Neural cell (in vitro differentiated cells): ENCODE measurements at regions not wholly inside any gene's neighbourhood (a gene's known extent, or its start where the extent isn't known, plus 50 kb on each side); places are given as distances from the start of the nearest gene placed in this dataset.

Experiments used
- H2AFZ ChIP-seq: fragments of 200-600, 300-800 bp; sonication (generic), shearing (Covaris generic); 2 replicates; pipeline ENCODE4 v1.6.0; 2014; ENCODE audit warnings: low read depth, mild to moderate bottlenecking, antibody characterized with exemption, low read length, moderate library complexity
- H3F3A ChIP-seq: fragments of 200-600 bp; shearing (Covaris generic); 2 replicates; pipeline ENCODE4 v1.6.1; 2016; ENCODE audit warnings: mild to moderate bottlenecking, moderate library complexity, mixed read lengths, antibody characterized with exemption, low read length; ENCODE audit not compliant: insufficient read depth, poor library complexity, severe bottlenecking
- H3K27ac ChIP-seq: fragments of 200-600, 300-800 bp; sonication (generic), shearing (Covaris generic); 2 replicates; pipeline ENCODE4 v1.5.1; 2014; ENCODE audit warnings: mild to moderate bottlenecking, low read length, moderate library complexity
- H3K27me3 ChIP-seq: fragments of 300-800, 200-600 bp; sonication (generic), shearing (Covaris generic); 2 replicates; pipeline ENCODE4 v1.6.0; 2014; ENCODE audit warnings: mild to moderate bottlenecking, low read depth, low read length, moderate library complexity; ENCODE audit not compliant: insufficient read depth
- H3K36me3 ChIP-seq: fragments of 300-800, 200-600 bp; sonication (generic), shearing (Covaris generic); 2 replicates; pipeline ENCODE4 v1.5.1; 2014; ENCODE audit warnings: mild to moderate bottlenecking, antibody characterized with exemption, low read length, moderate library complexity; ENCODE audit not compliant: insufficient read depth
- H3K4me2 ChIP-seq: fragments of 300-800, 200-600 bp; sonication (generic), shearing (Covaris generic); 2 replicates; pipeline ENCODE4 v1.6.0; 2014; ENCODE audit warnings: mild to moderate bottlenecking, low read length
- H3K4me3 ChIP-seq: fragments of 300-800, 200-600 bp; sonication (generic), shearing (Covaris generic); 2 replicates; pipeline ENCODE4 v1.5.1; 2014; ENCODE audit warnings: mild to moderate bottlenecking, low read length, moderate library complexity
- H3K79me2 ChIP-seq: fragments of 200-600 bp; shearing (Covaris generic); replicated peaks from 2 replicates; pipeline ENCODE4 v1.6.0; 2014; ENCODE audit warnings: mild to moderate bottlenecking, low read length, moderate library complexity; ENCODE audit not compliant: insufficient read depth
- H3K9ac ChIP-seq: fragments of 300-800, 200-600 bp; sonication (generic), shearing (Covaris generic); 2 replicates; pipeline ENCODE4 v1.6.1; 2016; ENCODE audit warnings: mild to moderate bottlenecking, low read length, mixed read lengths
- H3K9me2 ChIP-seq: fragments of 200-600 bp; shearing (Covaris generic); 2 replicates; pipeline ENCODE4 v1.6.1; 2016; ENCODE audit warnings: mild to moderate bottlenecking, low read length, mixed read lengths; ENCODE audit not compliant: insufficient read depth
- H3K9me3 ChIP-seq: fragments of 200-600, 300-800 bp; sonication (generic), shearing (Covaris generic); 2 replicates; pipeline ENCODE4 v1.6.1; 2016; ENCODE audit warnings: mild to moderate bottlenecking, mixed run types, low read length, moderate library complexity, mixed read lengths
- H4K20me1 ChIP-seq: fragments of 200-600 bp; shearing (Covaris generic); 2 replicates; pipeline ENCODE4 v1.6.1; 2016; ENCODE audit warnings: mild to moderate bottlenecking, mixed run types; ENCODE audit not compliant: insufficient read depth
- EP300 ChIP-seq: fragments of 450-650 bp; conservative IDR thresholded peaks from 2 replicates; pipeline ENCODE4 v1.6.1; 2014; ENCODE audit warnings: antibody characterized with exemption, mild to moderate bottlenecking, moderate library complexity; ENCODE audit not compliant: poor library complexity, severe bottlenecking
- EZH2 ChIP-seq: fragments of 200-600, 300-800 bp; shearing (Covaris generic), sonication (generic); IDR thresholded peaks from 2 replicates; pipeline ENCODE4 v1.6.1; 2014; ENCODE audit warnings: antibody characterized with exemption, low read length, borderline replicate concordance, mild to moderate bottlenecking; ENCODE audit not compliant: insufficient read depth, poor library complexity, severe bottlenecking
- MXI1 ChIP-seq: fragments of 450-650 bp; conservative IDR thresholded peaks from 2 replicates; pipeline ENCODE4 v1.6.1; 2014; ENCODE audit warnings: antibody characterized with exemption, mild to moderate bottlenecking; ENCODE audit not compliant: poor library complexity, severe bottlenecking
- POLR2AphosphoS5 ChIP-seq: IDR thresholded peaks from 2 replicates; pipeline ENCODE4 v1.6.1; 2012
- RAD21 ChIP-seq: fragments of 450-650 bp; conservative IDR thresholded peaks from 2 replicates; pipeline ENCODE4 v1.6.1; 2014; ENCODE audit warnings: antibody characterized with exemption, mild to moderate bottlenecking, moderate library complexity
- SMC3 ChIP-seq: fragments of 450-650 bp; conservative IDR thresholded peaks from 2 replicates; pipeline ENCODE4 v1.6.1; 2014; ENCODE audit warnings: antibody characterized with exemption, mild to moderate bottlenecking, moderate library complexity; ENCODE audit not compliant: poor library complexity
- TAF1 ChIP-seq: IDR thresholded peaks from 2 replicates; pipeline ENCODE4 v1.6.1; 2012; ENCODE audit warnings: low read depth
- TF ChIP-seq, protein P1 (sequence below): fragments of 450-650 bp; IDR thresholded peaks from 2 replicates; pipeline ENCODE4 v1.5.1; 2014; ENCODE audit warnings: antibody characterized with exemption, mild to moderate bottlenecking, moderate library complexity; ENCODE audit not compliant: poor library complexity, severe bottlenecking
- TF ChIP-seq, protein P2 (sequence below): IDR thresholded peaks from 2 replicates; pipeline ENCODE4 v1.6.1; 2012; ENCODE audit warnings: borderline replicate concordance

DNA sequence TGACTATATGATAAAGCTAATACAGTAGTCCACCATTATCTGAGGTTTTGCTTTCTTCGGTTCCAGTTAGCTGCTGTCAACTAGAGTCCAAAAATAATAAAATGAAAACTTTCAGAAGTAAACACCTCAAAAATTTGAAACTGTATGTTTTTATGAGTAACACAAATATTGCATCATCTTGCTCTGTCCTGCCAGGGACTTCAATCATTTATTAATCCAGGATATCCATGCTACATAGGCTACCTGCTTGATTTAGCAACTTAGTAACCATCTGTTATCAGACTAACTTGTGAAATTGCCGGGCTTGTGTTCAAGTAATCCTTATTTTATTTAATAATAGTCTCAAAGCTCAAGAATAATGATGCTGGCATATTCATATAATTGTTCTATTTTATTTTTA, 1537.8 kb upstream of the PABPC4L start:
- Histone ChIP-seq H3K4me2 (no peak overlapping the region), H3K27ac (no peak overlapping the region), H3K36me3 (no peaks in the 10 kb centered on the region), H3K79me2 (no peaks in the 10 kb centered on the region), H3K4me3 (no peak overlapping the region), H3F3A (no peaks in the 10 kb centered on the region), H3K27me3 (no peaks in the 10 kb centered on the region), H4K20me1 (no peaks in the 10 kb centered on the region), H3K9ac (no peak overlapping the region), H3K9me2 (no peaks in the 10 kb centered on the region), H2AFZ (no peak overlapping the region), H3K9me3 (no peaks in the 10 kb centered on the region)
- TF ChIP-seq SMC3 (no peak), MXI1 (no peak), EZH2 (no peak), EP300 (no peak), POLR2AphosphoS5 (no peak), RAD21 (no peak), TAF1 (no peak)
- TF ChIP-seq, protein P1, sequence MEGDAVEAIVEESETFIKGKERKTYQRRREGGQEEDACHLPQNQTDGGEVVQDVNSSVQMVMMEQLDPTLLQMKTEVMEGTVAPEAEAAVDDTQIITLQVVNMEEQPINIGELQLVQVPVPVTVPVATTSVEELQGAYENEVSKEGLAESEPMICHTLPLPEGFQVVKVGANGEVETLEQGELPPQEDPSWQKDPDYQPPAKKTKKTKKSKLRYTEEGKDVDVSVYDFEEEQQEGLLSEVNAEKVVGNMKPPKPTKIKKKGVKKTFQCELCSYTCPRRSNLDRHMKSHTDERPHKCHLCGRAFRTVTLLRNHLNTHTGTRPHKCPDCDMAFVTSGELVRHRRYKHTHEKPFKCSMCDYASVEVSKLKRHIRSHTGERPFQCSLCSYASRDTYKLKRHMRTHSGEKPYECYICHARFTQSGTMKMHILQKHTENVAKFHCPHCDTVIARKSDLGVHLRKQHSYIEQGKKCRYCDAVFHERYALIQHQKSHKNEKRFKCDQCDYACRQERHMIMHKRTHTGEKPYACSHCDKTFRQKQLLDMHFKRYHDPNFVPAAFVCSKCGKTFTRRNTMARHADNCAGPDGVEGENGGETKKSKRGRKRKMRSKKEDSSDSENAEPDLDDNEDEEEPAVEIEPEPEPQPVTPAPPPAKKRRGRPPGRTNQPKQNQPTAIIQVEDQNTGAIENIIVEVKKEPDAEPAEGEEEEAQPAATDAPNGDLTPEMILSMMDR = no peak
- TF ChIP-seq, protein P2, sequence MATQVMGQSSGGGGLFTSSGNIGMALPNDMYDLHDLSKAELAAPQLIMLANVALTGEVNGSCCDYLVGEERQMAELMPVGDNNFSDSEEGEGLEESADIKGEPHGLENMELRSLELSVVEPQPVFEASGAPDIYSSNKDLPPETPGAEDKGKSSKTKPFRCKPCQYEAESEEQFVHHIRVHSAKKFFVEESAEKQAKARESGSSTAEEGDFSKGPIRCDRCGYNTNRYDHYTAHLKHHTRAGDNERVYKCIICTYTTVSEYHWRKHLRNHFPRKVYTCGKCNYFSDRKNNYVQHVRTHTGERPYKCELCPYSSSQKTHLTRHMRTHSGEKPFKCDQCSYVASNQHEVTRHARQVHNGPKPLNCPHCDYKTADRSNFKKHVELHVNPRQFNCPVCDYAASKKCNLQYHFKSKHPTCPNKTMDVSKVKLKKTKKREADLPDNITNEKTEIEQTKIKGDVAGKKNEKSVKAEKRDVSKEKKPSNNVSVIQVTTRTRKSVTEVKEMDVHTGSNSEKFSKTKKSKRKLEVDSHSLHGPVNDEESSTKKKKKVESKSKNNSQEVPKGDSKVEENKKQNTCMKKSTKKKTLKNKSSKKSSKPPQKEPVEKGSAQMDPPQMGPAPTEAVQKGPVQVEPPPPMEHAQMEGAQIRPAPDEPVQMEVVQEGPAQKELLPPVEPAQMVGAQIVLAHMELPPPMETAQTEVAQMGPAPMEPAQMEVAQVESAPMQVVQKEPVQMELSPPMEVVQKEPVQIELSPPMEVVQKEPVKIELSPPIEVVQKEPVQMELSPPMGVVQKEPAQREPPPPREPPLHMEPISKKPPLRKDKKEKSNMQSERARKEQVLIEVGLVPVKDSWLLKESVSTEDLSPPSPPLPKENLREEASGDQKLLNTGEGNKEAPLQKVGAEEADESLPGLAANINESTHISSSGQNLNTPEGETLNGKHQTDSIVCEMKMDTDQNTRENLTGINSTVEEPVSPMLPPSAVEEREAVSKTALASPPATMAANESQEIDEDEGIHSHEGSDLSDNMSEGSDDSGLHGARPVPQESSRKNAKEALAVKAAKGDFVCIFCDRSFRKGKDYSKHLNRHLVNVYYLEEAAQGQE = no peak

GRCh38 chr4:135735512-135735911, 1533.9 kb upstream of the PABPC4L start:
- Histone ChIP-seq H3K27me3 (no peaks in the 10 kb centered on the region), H3K4me2 (no peak overlapping the region), H3K9ac (no peak overlapping the region), H3K36me3 (no peaks in the 10 kb centered on the region), H2AFZ (no peak overlapping the region), H4K20me1 (no peaks in the 10 kb centered on the region), H3K9me3 (no peaks in the 10 kb centered on the region), H3K27ac (no peak overlapping the region), H3K9me2 (no peaks in the 10 kb centered on the region), H3K79me2 (no peaks in the 10 kb centered on the region), H3F3A (no peaks in the 10 kb centered on the region), H3K4me3 (no peak overlapping the region)
- TF ChIP-seq TAF1 = no peak
- TF ChIP-seq SMC3 = no peak
- no peak for TF ChIP-seq MXI1
- no peak for TF ChIP-seq EP300
- TF ChIP-seq, protein P2 = no peak
- TF ChIP-seq EZH2 = no peak
- TF ChIP-seq RAD21 = no peak
- TF ChIP-seq POLR2AphosphoS5 = no peak
